Esophagus squamous epithelium (tissue), 4 donors: ENCODE measurements at regions not wholly inside any gene's neighbourhood (a gene's known extent, or its start where the extent isn't known, plus 50 kb on each side); places are given as distances from the start of the nearest gene placed in this dataset.

Experiments
- POLR2A ChIP-seq, 4 donors: fragments of 450-650 bp; IDR thresholded peaks; one replicate each; pipeline ENCODE4 v1.6.1; 2017; ENCODE audit warnings: antibody characterized with exemption in 4 of 4, mild to moderate bottlenecking in 4 of 4, moderate library complexity in 3 of 4
- TF ChIP-seq, protein P1 (sequence below), 6 experiments: fragments of 450-650 bp in 4 of 6; fragments of 200-600 bp in 2 of 6; sonication (generic) in 2 of 6; IDR thresholded peaks; one replicate each; pipeline ENCODE4 v1.5.1; 2016 to 2019; ENCODE audit warnings: antibody characterized with exemption in 6 of 6, mild to moderate bottlenecking in 4 of 6, moderate library complexity in 4 of 6

DNA sequence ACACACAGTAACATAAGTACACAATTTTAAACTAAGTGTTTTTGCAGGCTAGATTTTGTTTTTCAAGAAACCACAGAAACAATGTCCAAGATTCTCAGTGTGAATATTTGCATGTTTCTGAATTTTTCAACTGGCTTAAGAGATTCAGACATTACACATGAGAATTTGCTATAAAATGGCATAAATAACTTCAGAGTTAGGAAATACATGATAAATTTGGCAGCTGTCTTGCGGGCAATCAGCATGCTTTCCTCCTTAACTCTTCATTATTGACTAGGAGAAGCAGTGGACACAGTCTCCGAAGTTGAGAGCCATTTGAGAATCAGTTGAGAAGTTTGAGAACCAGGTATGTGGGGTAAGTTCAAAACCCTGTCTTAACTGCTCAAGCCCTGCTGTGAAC is 625.6 kb upstream of the SGO1 start:
- TF ChIP-seq, protein P1, sequence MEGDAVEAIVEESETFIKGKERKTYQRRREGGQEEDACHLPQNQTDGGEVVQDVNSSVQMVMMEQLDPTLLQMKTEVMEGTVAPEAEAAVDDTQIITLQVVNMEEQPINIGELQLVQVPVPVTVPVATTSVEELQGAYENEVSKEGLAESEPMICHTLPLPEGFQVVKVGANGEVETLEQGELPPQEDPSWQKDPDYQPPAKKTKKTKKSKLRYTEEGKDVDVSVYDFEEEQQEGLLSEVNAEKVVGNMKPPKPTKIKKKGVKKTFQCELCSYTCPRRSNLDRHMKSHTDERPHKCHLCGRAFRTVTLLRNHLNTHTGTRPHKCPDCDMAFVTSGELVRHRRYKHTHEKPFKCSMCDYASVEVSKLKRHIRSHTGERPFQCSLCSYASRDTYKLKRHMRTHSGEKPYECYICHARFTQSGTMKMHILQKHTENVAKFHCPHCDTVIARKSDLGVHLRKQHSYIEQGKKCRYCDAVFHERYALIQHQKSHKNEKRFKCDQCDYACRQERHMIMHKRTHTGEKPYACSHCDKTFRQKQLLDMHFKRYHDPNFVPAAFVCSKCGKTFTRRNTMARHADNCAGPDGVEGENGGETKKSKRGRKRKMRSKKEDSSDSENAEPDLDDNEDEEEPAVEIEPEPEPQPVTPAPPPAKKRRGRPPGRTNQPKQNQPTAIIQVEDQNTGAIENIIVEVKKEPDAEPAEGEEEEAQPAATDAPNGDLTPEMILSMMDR (IDR thresholded peaks at IDR 0.05) = no peak
- TF ChIP-seq POLR2A (IDR thresholded peaks at IDR 0.05) = no peak
